ENCODE measurements at regions not wholly inside any gene's neighbourhood (a gene's known extent, or its start where the extent isn't known, plus 50 kb on each side); places are given as distances from the start of the nearest gene placed in this dataset.
"Not testable (repeated sequence)": the region's sequence is repeated elsewhere in the genome, so short reads cannot be mapped to it uniquely, and the experiment has no call there.

DNA sequence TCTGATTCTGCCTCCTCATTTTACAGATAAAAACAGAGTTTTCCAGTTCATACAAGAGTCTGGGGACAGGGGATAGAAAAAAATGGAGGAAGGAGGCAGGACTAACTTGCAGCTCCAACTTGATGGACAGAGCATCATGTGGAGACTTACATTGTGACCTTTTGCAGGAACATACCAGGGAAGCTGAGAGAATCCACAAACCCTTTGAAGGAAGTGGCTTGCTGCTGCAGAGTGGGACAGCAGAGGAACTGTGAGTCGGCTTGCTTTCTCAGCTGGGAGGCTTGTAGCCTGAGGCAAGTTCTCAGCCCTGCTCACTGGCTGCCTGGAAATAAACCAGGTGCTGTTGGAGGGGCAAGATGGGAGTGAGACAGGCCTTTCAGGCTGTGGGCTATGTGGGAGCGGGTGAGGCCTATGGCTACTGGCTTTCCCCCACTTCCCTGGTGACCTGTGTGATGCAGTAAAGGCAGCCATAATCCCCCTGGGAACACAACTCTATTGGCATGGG is 614.4 kb downstream of the KCTD12 start:
- WGBS, result 82% methylated on average over 2 of the region's 2 CpGs
- Histone ChIP-seq H3K27ac (ENCODE audit: low read depth in 1 of 2, low read length in 2 of 2) (no peak overlapping the region), H3K9me3 (ENCODE audit: control insufficient read depth in 4 of 4, low read length in 3 of 4) (no peaks in the 10 kb centered on the region), H3K36me3 (ENCODE audit: control insufficient read depth in 4 of 4, insufficient read depth in 3 of 4, low read depth in 1 of 4, low read length in 3 of 4) (no peaks in the 10 kb centered on the region), H3K9ac (ENCODE audit: low read depth in 1 of 2, low read length in 2 of 2) (no peak overlapping the region), H3K27me3 (ENCODE audit: control insufficient read depth in 4 of 4, insufficient read depth in 4 of 4, low read length in 3 of 4) (no peaks in the 10 kb centered on the region), H3K4me1 (ENCODE audit: control insufficient read depth in 4 of 4, insufficient read depth in 4 of 4, low read length in 3 of 4) (no peaks in the 10 kb centered on the region), H3K4me3 (ENCODE audit: low read depth in 1 of 3, low read length in 3 of 3) (no peak overlapping the region)
- DNase-seq (ENCODE audit: low spot score), result no peak
- TF ChIP-seq RXRA (IDR thresholded peaks at IDR 0.05), result no peak
- TF ChIP-seq TAF1 (conservative IDR thresholded peaks at IDR 0.05), result no peak
- TF ChIP-seq RAD21 (IDR thresholded peaks at IDR 0.05), result no peak
- TF ChIP-seq, protein P1, sequence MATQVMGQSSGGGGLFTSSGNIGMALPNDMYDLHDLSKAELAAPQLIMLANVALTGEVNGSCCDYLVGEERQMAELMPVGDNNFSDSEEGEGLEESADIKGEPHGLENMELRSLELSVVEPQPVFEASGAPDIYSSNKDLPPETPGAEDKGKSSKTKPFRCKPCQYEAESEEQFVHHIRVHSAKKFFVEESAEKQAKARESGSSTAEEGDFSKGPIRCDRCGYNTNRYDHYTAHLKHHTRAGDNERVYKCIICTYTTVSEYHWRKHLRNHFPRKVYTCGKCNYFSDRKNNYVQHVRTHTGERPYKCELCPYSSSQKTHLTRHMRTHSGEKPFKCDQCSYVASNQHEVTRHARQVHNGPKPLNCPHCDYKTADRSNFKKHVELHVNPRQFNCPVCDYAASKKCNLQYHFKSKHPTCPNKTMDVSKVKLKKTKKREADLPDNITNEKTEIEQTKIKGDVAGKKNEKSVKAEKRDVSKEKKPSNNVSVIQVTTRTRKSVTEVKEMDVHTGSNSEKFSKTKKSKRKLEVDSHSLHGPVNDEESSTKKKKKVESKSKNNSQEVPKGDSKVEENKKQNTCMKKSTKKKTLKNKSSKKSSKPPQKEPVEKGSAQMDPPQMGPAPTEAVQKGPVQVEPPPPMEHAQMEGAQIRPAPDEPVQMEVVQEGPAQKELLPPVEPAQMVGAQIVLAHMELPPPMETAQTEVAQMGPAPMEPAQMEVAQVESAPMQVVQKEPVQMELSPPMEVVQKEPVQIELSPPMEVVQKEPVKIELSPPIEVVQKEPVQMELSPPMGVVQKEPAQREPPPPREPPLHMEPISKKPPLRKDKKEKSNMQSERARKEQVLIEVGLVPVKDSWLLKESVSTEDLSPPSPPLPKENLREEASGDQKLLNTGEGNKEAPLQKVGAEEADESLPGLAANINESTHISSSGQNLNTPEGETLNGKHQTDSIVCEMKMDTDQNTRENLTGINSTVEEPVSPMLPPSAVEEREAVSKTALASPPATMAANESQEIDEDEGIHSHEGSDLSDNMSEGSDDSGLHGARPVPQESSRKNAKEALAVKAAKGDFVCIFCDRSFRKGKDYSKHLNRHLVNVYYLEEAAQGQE (IDR thresholded peaks at IDR 0.05), result no peak
- TF ChIP-seq NR2F2 (IDR thresholded peaks at IDR 0.05), result no peak
- TF ChIP-seq, protein P2, sequence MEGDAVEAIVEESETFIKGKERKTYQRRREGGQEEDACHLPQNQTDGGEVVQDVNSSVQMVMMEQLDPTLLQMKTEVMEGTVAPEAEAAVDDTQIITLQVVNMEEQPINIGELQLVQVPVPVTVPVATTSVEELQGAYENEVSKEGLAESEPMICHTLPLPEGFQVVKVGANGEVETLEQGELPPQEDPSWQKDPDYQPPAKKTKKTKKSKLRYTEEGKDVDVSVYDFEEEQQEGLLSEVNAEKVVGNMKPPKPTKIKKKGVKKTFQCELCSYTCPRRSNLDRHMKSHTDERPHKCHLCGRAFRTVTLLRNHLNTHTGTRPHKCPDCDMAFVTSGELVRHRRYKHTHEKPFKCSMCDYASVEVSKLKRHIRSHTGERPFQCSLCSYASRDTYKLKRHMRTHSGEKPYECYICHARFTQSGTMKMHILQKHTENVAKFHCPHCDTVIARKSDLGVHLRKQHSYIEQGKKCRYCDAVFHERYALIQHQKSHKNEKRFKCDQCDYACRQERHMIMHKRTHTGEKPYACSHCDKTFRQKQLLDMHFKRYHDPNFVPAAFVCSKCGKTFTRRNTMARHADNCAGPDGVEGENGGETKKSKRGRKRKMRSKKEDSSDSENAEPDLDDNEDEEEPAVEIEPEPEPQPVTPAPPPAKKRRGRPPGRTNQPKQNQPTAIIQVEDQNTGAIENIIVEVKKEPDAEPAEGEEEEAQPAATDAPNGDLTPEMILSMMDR (IDR thresholded peaks at IDR 0.05; ENCODE audit: low read depth, low read length, missing input control), result no peak
- TF ChIP-seq FOXA2 (IDR thresholded peaks at IDR 0.05), result no peak
- TF ChIP-seq YY1 (IDR thresholded peaks at IDR 0.05), result no peak
- no peak for TF ChIP-seq SP1 (IDR thresholded peaks at IDR 0.05)
- TF ChIP-seq, protein P3, sequence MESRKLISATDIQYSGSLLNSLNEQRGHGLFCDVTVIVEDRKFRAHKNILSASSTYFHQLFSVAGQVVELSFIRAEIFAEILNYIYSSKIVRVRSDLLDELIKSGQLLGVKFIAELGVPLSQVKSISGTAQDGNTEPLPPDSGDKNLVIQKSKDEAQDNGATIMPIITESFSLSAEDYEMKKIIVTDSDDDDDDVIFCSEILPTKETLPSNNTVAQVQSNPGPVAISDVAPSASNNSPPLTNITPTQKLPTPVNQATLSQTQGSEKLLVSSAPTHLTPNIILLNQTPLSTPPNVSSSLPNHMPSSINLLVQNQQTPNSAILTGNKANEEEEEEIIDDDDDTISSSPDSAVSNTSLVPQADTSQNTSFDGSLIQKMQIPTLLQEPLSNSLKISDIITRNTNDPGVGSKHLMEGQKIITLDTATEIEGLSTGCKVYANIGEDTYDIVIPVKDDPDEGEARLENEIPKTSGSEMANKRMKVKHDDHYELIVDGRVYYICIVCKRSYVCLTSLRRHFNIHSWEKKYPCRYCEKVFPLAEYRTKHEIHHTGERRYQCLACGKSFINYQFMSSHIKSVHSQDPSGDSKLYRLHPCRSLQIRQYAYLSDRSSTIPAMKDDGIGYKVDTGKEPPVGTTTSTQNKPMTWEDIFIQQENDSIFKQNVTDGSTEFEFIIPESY (IDR thresholded peaks at IDR 0.05), result no peak
- no peak for TF ChIP-seq EGR1 (IDR thresholded peaks at IDR 0.05; ENCODE audit: low read depth in 2 of 2)
- TF ChIP-seq, protein P4, sequence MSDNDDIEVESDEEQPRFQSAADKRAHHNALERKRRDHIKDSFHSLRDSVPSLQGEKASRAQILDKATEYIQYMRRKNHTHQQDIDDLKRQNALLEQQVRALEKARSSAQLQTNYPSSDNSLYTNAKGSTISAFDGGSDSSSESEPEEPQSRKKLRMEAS (IDR thresholded peaks at IDR 0.05), result no peak
- TF ChIP-seq JUND (IDR thresholded peaks at IDR 0.05), result no peak
- no peak for TF ChIP-seq GABPA (IDR thresholded peaks at IDR 0.05 in 1 of 2, conservative IDR thresholded peaks at IDR 0.05 in 1 of 2)
- no peak for TF ChIP-seq FOXA1 (IDR thresholded peaks at IDR 0.05)
- no peak for TF ChIP-seq HNF4A (conservative IDR thresholded peaks at IDR 0.05)
- TF ChIP-seq HNF4G (IDR thresholded peaks at IDR 0.05), result no peak
- TF ChIP-seq, protein P5, sequence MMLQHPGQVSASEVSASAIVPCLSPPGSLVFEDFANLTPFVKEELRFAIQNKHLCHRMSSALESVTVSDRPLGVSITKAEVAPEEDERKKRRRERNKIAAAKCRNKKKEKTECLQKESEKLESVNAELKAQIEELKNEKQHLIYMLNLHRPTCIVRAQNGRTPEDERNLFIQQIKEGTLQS (IDR thresholded peaks at IDR 0.05), result no peak

DNA sequence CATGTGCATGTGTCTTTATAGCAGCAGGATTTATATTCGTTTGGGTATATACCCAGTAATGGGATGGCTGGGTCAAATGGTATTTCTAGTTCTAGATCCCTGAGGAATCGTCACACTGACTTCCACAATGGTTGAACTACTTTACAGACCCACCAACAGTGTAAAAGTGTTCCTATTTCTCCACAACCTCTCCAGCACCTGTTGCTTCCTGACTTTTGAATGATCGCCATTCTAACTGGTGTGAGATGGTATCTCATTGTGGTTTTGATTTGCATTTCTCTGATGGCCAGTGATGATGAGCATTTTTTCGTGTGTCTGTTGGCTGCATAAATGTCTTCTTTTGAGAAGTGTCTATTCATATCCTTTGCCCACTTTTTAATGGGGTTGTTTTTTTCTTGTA is 617.9 kb downstream of the KCTD12 start:
- DNase-seq (ENCODE audit: low spot score); H3K4me1 ChIP-seq (ENCODE audit: control insufficient read depth in 4 of 4, insufficient read depth in 4 of 4, low read length in 3 of 4); H3K9me3 ChIP-seq (ENCODE audit: control insufficient read depth in 4 of 4, low read length in 3 of 4); H3K27ac ChIP-seq (ENCODE audit: low read depth in 1 of 2, low read length in 2 of 2); H3K4me3 ChIP-seq (ENCODE audit: low read depth in 1 of 3, low read length in 3 of 3); H3K9ac ChIP-seq (ENCODE audit: low read depth in 1 of 2, low read length in 2 of 2); H3K27me3 ChIP-seq (ENCODE audit: control insufficient read depth in 4 of 4, insufficient read depth in 4 of 4, low read length in 3 of 4); H3K36me3 ChIP-seq (ENCODE audit: control insufficient read depth in 4 of 4, insufficient read depth in 3 of 4, low read depth in 1 of 4, low read length in 3 of 4): not testable (repeated sequence)
- WGBS, result 68% methylated on average over 4 of the region's 4 CpGs

All from liver (tissue), 8 donors.